ENCODE measurements at regions not wholly inside any gene's neighbourhood (a gene's known extent, or its start where the extent isn't known, plus 50 kb on each side); places are given as distances from the start of the nearest gene placed in this dataset.
"Not testable (repeated sequence)": the region's sequence is repeated elsewhere in the genome, so short reads cannot be mapped to it uniquely, and the experiment has no call there.

- DNase-seq, result not testable (repeated sequence)
Observed at GRCh38 chr1:53399370-53400133, 59.6 kb upstream of the DMRTB1 start.

GRCh38 chr1:53400761-53401674 is 58.2 kb upstream of the DMRTB1 start:
- DNase-seq, result no peak

GRCh38 chr1:53401813-53402745 is 57.1 kb upstream of the DMRTB1 start:
- DNase-seq, result peak; percentile 55 to 75 (median 67)

- DNase-seq, result no peak
Observed at GRCh38 chr1:53402891-53403655, 56.1 kb upstream of the DMRTB1 start.

- no peak for DNase-seq
Observed at GRCh38 chr1:53405737-53406136, 53.5 kb upstream of the DMRTB1 start.

GRCh38 chr1:53406551-53407235 is 52.5 kb upstream of the DMRTB1 start:
- no peak for DNase-seq

- DNase-seq, result peak; percentile 64 to 72 (median 71)
Observed at GRCh38 chr1:53408013-53408754, 51.0 kb upstream of the DMRTB1 start.

- no peak for DNase-seq
Observed at GRCh38 chr1:53408755-53409129, 50.5 kb upstream of the DMRTB1 start.

- DNase-seq, result no peak
Observed at GRCh38 chr1:53409233-53409632, 50.0 kb upstream of the DMRTB1 start.

Measured in suppressor macrophage treated with lipopolysaccharide for 1 hour (primary cell).